Right lobe of liver (tissue), 4 donors: ENCODE measurements at regions not wholly inside any gene's neighbourhood (a gene's known extent, or its start where the extent isn't known, plus 50 kb on each side); places are given as distances from the start of the nearest gene placed in this dataset.

Source experiments
- POLR2A ChIP-seq: fragments of 450-650 bp; IDR thresholded peaks from one replicate; pipeline ENCODE4 v1.6.1; 2017; ENCODE audit warnings: antibody characterized with exemption, mild to moderate bottlenecking
- TF ChIP-seq, protein P1 (sequence below), 4 donors: fragments of 200-600 bp in 3 of 4; fragments of 450-650 bp in 1 of 4; IDR thresholded peaks; one replicate each; pipeline versions ENCODE4 v1.5.1 to v1.8.0; 2016 to 2022; ENCODE audit warnings: antibody characterized with exemption in 4 of 4, mild to moderate bottlenecking in 2 of 4
- donor health status: DM: no; HTN: no; CAD: no.
- donor health status: DM: no; HTN: no; CAD: no.
- donor health status: DM: no; HTN: yes; CAD: no.

DNA sequence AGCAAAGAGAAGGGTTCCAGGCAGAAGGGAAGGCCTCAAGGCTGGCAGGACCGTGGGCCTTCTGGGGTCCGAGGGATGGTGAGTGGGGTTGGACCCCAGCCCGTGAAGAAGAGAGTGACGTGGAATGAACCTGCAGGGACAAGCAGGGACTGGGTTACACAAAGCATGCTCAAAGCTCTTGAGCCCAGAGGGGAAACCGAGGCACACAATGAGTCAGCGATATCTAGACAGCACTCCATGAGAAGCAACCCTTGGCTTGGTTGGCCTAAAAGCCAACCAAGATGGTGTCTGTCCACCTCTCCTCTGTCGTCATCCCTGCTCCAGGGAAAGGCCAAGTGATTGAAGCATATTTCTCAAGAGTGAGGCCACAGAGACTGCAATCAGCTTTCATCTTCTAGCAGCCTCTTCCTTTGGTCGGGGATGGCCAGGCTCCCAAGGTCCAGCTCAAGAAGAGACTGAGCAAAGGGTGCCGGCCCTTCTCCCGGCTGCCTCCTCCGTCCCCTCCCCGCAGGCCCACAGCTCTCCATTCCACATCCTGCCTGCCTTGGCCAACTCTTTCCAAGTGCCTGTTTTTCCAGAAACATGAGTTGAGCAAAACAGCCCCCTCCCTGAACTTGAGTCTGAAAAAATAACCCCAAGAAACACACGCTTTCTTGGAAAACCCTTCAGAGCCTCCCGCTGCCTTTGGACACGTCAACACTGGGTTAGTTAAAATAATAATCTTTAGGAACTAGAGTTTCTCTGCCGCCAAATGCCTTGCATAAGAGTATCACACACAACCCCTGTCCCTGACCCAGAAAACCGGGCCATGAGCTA is 556.6 kb downstream of the MIAT start:
- TF ChIP-seq, protein P1, sequence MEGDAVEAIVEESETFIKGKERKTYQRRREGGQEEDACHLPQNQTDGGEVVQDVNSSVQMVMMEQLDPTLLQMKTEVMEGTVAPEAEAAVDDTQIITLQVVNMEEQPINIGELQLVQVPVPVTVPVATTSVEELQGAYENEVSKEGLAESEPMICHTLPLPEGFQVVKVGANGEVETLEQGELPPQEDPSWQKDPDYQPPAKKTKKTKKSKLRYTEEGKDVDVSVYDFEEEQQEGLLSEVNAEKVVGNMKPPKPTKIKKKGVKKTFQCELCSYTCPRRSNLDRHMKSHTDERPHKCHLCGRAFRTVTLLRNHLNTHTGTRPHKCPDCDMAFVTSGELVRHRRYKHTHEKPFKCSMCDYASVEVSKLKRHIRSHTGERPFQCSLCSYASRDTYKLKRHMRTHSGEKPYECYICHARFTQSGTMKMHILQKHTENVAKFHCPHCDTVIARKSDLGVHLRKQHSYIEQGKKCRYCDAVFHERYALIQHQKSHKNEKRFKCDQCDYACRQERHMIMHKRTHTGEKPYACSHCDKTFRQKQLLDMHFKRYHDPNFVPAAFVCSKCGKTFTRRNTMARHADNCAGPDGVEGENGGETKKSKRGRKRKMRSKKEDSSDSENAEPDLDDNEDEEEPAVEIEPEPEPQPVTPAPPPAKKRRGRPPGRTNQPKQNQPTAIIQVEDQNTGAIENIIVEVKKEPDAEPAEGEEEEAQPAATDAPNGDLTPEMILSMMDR (IDR thresholded peaks at IDR 0.05) = no peak
- no peak for TF ChIP-seq POLR2A
